ENCODE measurements at regions not wholly inside any gene's neighbourhood (a gene's known extent, or its start where the extent isn't known, plus 50 kb on each side); places are given as distances from the start of the nearest gene placed in this dataset.
"Not testable (repeated sequence)": the region's sequence is repeated elsewhere in the genome, so short reads cannot be mapped to it uniquely, and the experiment has no call there.

GRCh38 chr3:10667901-10668476, 148.0 kb upstream of the SLC6A11 start:
- no peak for DNase-seq

- no peak for DNase-seq
These were observed 146.5 kb upstream of the SLC6A11 start for GRCh38 chr3:10669490-10670048.

GRCh38 chr3:10672422-10672821, 143.6 kb upstream of the SLC6A11 start:
- no peak for DNase-seq

- no peak for DNase-seq
These were observed 141.4 kb upstream of the SLC6A11 start for GRCh38 chr3:10674578-10674977.

GRCh38 chr3:10676905-10677304, 139.1 kb upstream of the SLC6A11 start:
- DNase-seq, result no peak

DNA sequence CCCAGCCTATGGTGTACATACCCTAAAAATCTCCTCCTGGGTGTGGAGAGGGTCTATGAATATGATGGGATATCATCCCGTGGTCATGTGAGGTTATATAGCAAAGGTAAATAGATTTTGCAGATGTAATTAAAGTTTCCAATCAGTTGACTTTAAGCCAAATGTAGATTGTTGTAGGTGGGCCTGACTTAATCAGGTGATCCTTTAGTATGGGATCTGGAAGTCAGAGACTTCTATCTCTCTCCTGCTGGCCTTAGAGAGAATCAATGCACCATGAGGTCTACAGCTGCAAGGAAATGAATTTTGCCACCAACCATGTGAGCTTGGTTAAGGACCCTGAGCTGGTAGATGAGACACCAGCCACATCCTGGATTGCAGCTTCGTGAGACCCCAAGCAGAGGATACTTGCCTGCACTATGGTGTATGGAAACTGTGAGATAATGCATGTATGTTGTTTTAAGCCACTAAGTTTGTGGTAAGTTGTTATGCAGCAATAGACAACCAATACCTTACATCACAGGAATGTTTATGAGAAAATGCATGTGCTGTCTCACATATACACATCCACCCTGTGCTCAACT, 137.1 kb upstream of the SLC6A11 start:
- no peak for DNase-seq

DNA sequence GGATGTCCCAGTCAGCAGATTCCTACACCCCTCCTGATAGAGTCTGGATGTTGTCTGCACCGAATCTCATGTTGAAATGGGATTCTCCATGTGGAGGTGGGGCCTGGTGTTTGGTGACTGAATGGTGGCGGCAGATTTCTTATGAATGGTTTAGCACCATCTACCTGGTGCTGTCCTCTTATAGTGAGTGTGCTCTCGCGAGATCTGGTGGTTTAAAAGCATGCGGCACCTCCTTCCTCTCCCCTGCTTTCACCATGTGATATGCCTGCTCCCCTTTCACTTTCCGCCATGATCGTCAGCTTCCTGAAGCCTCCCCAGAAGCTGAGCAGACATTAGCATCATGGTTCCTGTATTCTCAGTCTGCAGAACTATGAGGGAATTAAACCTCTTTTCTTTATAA, 135.2 kb upstream of the SLC6A11 start:
- no peak for DNase-seq

GRCh38 chr3:10682692-10683091, 133.3 kb upstream of the SLC6A11 start:
- DNase-seq, result no peak

GRCh38 chr3:10683106-10683505, 132.9 kb upstream of the SLC6A11 start:
- no peak for DNase-seq

DNA sequence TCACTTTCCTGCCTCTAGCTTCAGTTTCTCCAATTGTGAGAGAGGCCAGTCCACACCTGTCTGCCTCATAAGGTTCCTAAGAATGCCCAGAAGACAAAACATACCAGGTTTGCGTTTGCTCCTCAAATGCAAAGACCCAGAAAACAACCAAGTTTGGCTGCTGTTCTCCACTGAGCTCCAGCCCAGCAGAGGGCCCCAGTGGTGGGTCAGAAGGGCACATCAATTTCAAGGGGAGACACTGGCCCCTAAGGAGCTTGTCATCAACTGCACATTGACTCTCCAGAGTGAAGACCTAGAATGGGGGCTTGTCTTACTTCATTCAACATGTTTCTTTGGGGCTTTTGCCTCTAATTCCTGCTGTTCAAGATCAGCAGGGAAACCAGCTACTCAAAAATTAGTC, 127.9 kb upstream of the SLC6A11 start:
- DNase-seq, result no peak

GRCh38 chr3:10688548-10689172, 127.4 kb upstream of the SLC6A11 start:
- DNase-seq, result no peak

- DNase-seq, result no peak
These were observed 123.9 kb upstream of the SLC6A11 start for GRCh38 chr3:10692039-10692622.

GRCh38 chr3:10693457-10693856, 122.6 kb upstream of the SLC6A11 start:
- no peak for DNase-seq

- DNase-seq, result no peak
These were observed 121.8 kb upstream of the SLC6A11 start for GRCh38 chr3:10694179-10694578.

GRCh38 chr3:10695186-10695585, 120.8 kb upstream of the SLC6A11 start:
- not testable (repeated sequence) for DNase-seq

- DNase-seq, result no peak
These were observed 120.3 kb upstream of the SLC6A11 start for GRCh38 chr3:10695595-10696285.

- no peak for DNase-seq
These were observed 118.1 kb upstream of the SLC6A11 start for GRCh38 chr3:10697918-10698317.

DNA sequence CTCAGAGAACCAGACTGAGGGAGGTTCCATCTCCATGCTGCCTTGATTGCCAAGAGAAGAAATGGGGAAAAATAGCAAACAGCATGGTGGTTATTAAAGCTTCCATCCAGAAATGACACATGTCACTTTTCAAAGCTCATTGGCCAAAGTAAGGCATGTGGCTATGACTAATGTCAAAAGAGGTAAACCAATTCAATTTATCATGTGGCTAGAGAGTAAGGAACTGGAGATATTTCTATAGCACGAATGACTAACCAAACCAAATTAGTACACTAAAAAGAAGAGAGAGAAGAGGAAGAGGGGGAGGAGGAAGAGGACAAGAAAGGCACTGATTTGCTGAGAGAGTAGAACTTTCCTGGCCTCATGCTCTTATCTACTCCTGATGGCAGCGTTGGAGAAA, 115.2 kb upstream of the SLC6A11 start:
- no peak for DNase-seq

- no peak for DNase-seq
These were observed 112.9 kb upstream of the SLC6A11 start for GRCh38 chr3:10702961-10703740.

GRCh38 chr3:10703875-10704274, 112.2 kb upstream of the SLC6A11 start:
- no peak for DNase-seq

- DNase-seq, result no peak
These were observed 109.8 kb upstream of the SLC6A11 start for GRCh38 chr3:10706156-10706739.

GRCh38 chr3:10706740-10707399, 109.2 kb upstream of the SLC6A11 start:
- DNase-seq, result no peak

Data from DMS 273 treated with DMSO at 0.1 percent for 48 hours (cell line).